ENCODE measurements at regions not wholly inside any gene's neighbourhood (a gene's known extent, or its start where the extent isn't known, plus 50 kb on each side); places are given as distances from the start of the nearest gene placed in this dataset.

DNA sequence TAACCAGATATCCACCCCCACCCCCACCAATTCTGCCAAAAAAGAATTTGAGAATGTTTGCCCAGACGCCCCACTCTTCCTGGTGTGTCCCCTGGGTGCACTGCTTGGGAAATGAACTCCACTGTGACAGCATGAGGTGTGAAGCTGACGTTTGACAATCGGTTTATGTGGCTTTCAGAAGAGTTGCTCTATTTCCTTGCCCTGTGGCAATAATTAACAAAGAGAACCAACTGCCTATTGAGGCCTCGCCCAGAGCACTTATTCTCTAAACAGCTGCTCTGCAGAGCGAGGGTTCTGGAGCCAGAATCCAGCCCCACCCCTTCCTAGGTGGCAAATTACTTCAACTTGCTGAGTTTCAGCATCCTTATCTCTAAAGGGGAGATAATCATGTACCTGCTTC is 115.8 kb upstream of the SIX3 start:
- no peak overlapping the region for H3K4me3 ChIP-seq (ENCODE audit: low read length)
- H3K9me3 ChIP-seq (ENCODE audit: control insufficient read depth, low read depth, low read length) = no peaks in the 10 kb centered on the region
- no peaks in the 10 kb centered on the region for H3K36me3 ChIP-seq (ENCODE audit: control insufficient read depth, insufficient read depth, low read length)
- no peak overlapping the region for H3K27ac ChIP-seq (ENCODE audit: low read length)
- H3K4me1 ChIP-seq (ENCODE audit: control insufficient read depth, insufficient read depth, low read length) = peaks cover 8% of the 10 kb centered on the region
- WGBS (ENCODE audit: insufficient coverage, low lambda C conversion rate) = no CpG with 5 or more reads among the region's 5 CpGs
- peak; percentile 70 to 88 for DNase-seq
- H3K27me3 ChIP-seq (ENCODE audit: control insufficient read depth, insufficient read depth, low read length) = peaks cover 3% of the 10 kb centered on the region

DNA sequence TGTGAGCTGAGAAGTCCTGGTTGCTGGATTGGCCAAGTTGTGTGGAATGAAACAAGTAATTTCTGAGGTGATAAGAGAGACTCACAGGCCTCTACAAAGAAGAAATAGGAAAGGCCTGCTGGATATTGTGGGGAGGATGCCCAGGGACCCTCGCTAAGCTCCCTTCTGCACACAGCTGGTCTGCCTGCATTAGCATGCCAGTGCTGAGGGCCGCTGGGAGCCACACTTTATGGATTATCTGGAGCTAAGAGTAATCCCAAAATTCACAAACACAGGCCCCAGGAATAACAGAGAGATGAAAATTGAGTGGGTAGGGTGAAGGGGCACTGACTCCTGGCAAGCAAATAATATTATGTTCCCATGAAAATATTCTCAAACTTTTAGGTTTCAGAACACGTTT is 114.9 kb upstream of the SIX3 start:
- WGBS (ENCODE audit: insufficient coverage, low lambda C conversion rate) = 100% methylated on average over 1 of the region's 3 CpGs

DNA sequence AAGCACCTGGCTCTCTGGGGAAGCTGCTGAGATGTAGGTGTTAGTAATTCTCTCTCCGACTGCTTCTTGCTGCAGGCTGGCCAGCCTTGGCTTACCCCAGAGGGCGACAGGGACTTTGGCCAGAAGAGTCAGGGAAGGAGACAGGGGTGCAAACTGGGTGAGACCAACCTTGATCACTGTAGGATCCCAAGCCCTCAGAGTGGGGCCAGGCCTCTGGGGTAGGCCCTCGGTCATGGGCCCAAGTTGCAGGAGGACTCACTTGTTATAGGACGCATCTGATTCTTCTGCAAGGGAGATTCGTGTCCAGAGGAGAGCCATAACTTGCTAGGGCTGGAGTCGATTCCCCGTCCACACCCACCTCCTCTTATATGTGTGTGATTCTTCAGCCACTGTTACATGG is 111.7 kb upstream of the SIX3 start:
- Histone ChIP-seq H3K9me3 (ENCODE audit: control insufficient read depth, low read depth, low read length) (no peaks in the 10 kb centered on the region), H3K36me3 (ENCODE audit: control insufficient read depth, insufficient read depth, low read length) (no peaks in the 10 kb centered on the region), H3K27me3 (ENCODE audit: control insufficient read depth, insufficient read depth, low read length) (peaks cover 3% of the 10 kb centered on the region), H3K27ac (ENCODE audit: low read length) (no peak overlapping the region), H3K4me1 (ENCODE audit: control insufficient read depth, insufficient read depth, low read length) (peaks cover 8% of the 10 kb centered on the region), H3K4me3 (ENCODE audit: low read length) (no peak overlapping the region)
- no CpG with 5 or more reads among the region's 7 CpGs for WGBS (ENCODE audit: insufficient coverage, low lambda C conversion rate)
- DNase-seq = no peak

More for the DNA sequence above, 114.9 kb upstream of the SIX3 start:
- Histone ChIP-seq H3K27me3 (ENCODE audit: control insufficient read depth, insufficient read depth, low read length) (peaks cover 6% of the 10 kb centered on the region), H3K27ac (ENCODE audit: low read length) (no peak overlapping the region), H3K4me1 (ENCODE audit: control insufficient read depth, insufficient read depth, low read length) (peaks cover 8% of the 10 kb centered on the region), H3K36me3 (ENCODE audit: control insufficient read depth, insufficient read depth, low read length) (no peaks in the 10 kb centered on the region), H3K4me3 (ENCODE audit: low read length) (no peak overlapping the region), H3K9me3 (ENCODE audit: control insufficient read depth, low read depth, low read length) (no peaks in the 10 kb centered on the region)
- DNase-seq = no peak

DNA sequence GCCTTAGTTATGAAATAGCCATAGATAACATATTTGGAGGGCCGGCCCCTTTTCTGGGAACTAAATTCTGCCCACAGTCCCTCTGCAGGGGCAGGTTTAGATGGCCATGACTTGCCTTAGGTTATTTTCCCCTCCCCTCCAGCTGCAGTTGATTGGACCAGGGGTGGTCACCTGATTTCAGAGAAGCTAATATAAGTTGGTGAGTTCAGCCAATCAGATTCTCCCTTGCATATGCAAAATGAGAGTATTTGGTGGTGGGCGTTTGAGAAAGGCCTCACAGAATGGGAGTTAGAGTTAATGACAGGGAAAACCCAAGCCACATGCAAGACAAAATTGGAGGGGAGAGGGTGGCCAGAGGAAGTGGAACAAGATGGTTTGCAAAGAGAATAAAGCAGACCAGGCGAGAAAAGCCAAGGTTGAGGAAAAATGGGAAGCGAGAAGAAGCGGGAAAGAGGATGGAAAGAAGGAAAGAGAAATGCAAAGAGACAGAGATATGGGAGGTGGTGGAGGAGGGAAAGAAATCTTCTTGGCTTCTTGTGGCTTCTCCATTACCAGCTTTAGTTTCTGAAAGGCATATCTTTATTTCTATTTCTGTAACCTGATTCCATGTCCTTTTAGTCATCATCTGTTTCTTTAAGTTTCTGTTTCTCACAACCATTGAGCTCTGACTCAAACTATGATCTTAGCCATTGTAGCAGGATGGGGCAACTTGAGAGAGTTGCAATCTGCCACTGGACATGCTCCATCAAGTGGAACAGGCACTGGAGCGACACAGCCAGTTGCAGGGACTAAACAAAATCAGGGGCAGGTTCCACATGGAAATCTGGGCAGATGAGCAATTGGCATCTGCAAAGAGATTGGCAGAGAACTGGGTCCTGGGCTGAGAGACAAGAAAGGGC is 108.1 kb upstream of the SIX3 start:
- Histone ChIP-seq H3K4me3 (ENCODE audit: low read length) (no peak overlapping the region), H3K27me3 (ENCODE audit: control insufficient read depth, insufficient read depth, low read length) (peaks cover 3% of the 10 kb centered on the region), H3K9me3 (ENCODE audit: control insufficient read depth, low read depth, low read length) (no peaks in the 10 kb centered on the region), H3K4me1 (ENCODE audit: control insufficient read depth, insufficient read depth, low read length) (no peaks in the 10 kb centered on the region), H3K27ac (ENCODE audit: low read length) (no peak overlapping the region), H3K36me3 (ENCODE audit: control insufficient read depth, insufficient read depth, low read length) (no peaks in the 10 kb centered on the region)
- no peak for DNase-seq
- WGBS (ENCODE audit: insufficient coverage, low lambda C conversion rate) = 75% methylated on average over 4 of the region's 6 CpGs

DNA sequence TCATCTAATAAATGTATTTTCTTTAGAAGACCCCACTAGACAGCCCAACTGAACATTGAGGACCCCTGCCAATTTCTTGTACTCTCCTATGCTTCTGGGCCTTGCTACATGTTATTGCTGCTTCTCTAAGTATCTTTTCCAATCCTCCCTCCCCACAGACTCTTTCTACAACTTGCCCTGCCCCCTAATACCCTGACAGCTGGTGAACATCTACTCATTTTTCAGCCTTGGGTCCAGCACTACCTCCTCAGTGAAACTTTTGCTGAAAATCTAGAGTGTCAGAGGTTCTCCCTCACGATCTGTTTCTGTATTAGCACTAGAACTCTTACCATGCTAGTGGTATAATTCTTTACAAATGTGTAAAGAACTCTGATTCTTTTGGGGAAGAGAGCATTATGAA is 106.8 kb upstream of the SIX3 start:
- Histone ChIP-seq H3K27ac (ENCODE audit: low read length) (no peak overlapping the region), H3K4me1 (ENCODE audit: control insufficient read depth, insufficient read depth, low read length) (peaks cover 3% of the 10 kb centered on the region), H3K27me3 (ENCODE audit: control insufficient read depth, insufficient read depth, low read length) (peaks cover 3% of the 10 kb centered on the region), H3K9me3 (ENCODE audit: control insufficient read depth, low read depth, low read length) (no peaks in the 10 kb centered on the region), H3K4me3 (ENCODE audit: low read length) (no peak overlapping the region), H3K36me3 (ENCODE audit: control insufficient read depth, insufficient read depth, low read length) (no peaks in the 10 kb centered on the region)
- no peak for DNase-seq
- WGBS (ENCODE audit: insufficient coverage, low lambda C conversion rate) = no CpG with 5 or more reads among the region's 1 CpG

DNA sequence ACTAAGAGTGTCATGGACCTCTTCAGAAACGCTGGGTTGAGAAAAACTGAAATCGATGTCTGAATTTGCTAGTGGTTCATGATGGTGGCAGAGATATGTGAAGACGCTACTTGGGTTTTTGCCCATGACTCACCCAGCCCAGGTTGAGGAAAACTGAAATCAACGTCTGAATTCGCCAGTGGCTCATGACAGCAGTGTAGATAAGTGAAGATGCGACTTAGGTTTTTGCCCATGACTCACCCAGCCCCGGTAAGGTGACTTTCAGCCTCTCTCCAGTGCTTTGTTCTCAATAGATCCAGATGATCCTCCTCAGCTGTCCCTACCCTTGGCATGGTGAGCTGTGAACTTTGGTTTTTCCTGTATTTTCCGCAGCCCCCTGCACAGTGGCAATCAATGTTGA is 105.3 kb upstream of the SIX3 start:
- Histone ChIP-seq H3K36me3 (ENCODE audit: control insufficient read depth, insufficient read depth, low read length) (no peaks in the 10 kb centered on the region), H3K9me3 (ENCODE audit: control insufficient read depth, low read depth, low read length) (no peaks in the 10 kb centered on the region), H3K27ac (ENCODE audit: low read length) (no peak overlapping the region), H3K4me1 (ENCODE audit: control insufficient read depth, insufficient read depth, low read length) (peaks cover 6% of the 10 kb centered on the region), H3K27me3 (ENCODE audit: control insufficient read depth, insufficient read depth, low read length) (no peaks in the 10 kb centered on the region), H3K4me3 (ENCODE audit: low read length) (no peak overlapping the region)
- no peak for DNase-seq
- no CpG with 5 or more reads among the region's 8 CpGs for WGBS (ENCODE audit: insufficient coverage, low lambda C conversion rate)

DNA sequence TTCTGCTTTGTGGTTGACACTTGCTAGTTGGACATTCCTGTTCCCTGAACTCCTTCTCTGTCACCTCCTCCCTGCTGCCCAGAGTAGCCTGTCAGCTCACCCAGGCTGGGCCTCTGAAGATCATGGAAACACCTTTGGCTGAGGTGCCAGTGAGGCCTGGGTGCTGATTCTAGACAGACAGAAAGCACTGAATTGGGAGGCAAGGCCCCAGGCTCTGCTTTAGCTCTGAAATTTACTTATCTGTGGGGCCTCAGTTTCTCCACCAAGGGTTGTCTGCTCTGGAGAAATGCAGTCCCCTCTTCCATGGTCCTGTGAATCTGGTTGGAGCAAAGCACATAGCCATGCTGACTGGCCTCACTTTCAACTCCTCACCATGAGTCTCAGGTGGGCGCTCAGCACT is 104.6 kb upstream of the SIX3 start:
- no peaks in the 10 kb centered on the region for H3K27me3 ChIP-seq (ENCODE audit: control insufficient read depth, insufficient read depth, low read length)
- no peaks in the 10 kb centered on the region for H3K9me3 ChIP-seq (ENCODE audit: control insufficient read depth, low read depth, low read length)
- peaks cover 6% of the 10 kb centered on the region for H3K4me1 ChIP-seq (ENCODE audit: control insufficient read depth, insufficient read depth, low read length)
- H3K4me3 ChIP-seq (ENCODE audit: low read length) = no peak overlapping the region
- WGBS (ENCODE audit: insufficient coverage, low lambda C conversion rate) = no CpG with 5 or more reads among the region's 1 CpG
- no peak for DNase-seq
- no peaks in the 10 kb centered on the region for H3K36me3 ChIP-seq (ENCODE audit: control insufficient read depth, insufficient read depth, low read length)
- H3K27ac ChIP-seq (ENCODE audit: low read length) = no peak overlapping the region

DNA sequence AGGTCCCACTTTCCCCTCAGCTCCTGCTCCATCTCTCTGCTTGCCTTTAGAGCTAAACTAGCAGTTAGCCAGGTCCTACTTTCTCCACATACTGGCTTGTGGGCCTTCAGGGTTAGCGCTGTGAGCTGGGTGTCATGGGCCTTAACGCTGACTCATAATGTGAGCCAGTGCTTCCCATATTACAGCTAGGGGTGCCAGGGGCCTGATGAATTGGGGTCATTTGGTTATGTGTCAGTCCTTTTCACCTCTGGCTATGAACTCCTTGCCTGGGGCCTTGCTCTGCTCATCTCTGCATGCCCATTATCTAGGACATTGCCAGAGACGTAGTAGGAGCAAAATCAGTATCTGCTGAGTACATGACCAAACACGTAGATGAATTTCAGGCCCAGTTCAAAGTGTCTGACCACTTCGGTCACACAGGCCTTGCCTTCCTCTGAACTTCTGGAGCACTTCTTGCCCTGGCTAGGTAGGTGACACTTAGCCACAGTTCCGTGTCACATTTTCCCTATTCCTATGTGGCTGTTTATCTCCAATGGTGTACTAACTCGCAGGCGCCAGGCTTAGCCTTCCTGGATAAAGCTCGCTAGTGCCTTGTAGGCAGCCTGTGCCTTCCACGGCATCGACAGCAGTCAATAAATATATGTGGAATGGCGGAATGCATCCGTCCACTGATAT is 103.2 kb upstream of the SIX3 start:
- no peak overlapping the region for H3K27ac ChIP-seq (ENCODE audit: low read length)
- no CpG with 5 or more reads among the region's 13 CpGs for WGBS (ENCODE audit: insufficient coverage, low lambda C conversion rate)
- peaks cover 6% of the 10 kb centered on the region for H3K4me1 ChIP-seq (ENCODE audit: control insufficient read depth, insufficient read depth, low read length)
- peaks cover 2% of the 10 kb centered on the region for H3K27me3 ChIP-seq (ENCODE audit: control insufficient read depth, insufficient read depth, low read length)
- H3K36me3 ChIP-seq (ENCODE audit: control insufficient read depth, insufficient read depth, low read length) = no peaks in the 10 kb centered on the region
- H3K4me3 ChIP-seq (ENCODE audit: low read length) = no peak overlapping the region
- DNase-seq = no peak
- no peaks in the 10 kb centered on the region for H3K9me3 ChIP-seq (ENCODE audit: control insufficient read depth, low read depth, low read length)

DNA sequence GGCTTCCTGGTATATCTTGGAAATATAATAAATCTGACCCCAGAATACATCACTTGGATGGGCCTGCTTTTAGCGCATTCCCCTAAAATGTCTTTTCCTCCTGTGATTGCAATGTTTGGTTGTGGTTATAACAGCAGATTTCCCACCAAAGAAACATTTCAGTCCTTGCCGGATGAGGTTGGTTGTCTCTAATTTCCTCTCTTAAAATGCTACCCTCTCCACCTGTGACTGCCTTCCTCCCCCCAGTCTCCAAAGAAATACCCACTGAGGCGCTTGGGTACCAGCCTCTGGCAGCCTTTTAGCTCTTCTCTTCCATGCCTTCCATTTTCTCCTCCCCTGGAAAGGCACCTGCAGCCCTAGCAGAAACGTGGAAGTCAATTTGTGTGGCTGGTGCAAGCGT is 102.1 kb upstream of the SIX3 start:
- H3K27ac ChIP-seq (ENCODE audit: low read length) = no peak overlapping the region
- H3K4me3 ChIP-seq (ENCODE audit: low read length) = no peak overlapping the region
- no peak for DNase-seq
- 75% methylated on average over 2 of the region's 5 CpGs for WGBS (ENCODE audit: insufficient coverage, low lambda C conversion rate)
- H3K9me3 ChIP-seq (ENCODE audit: control insufficient read depth, low read depth, low read length) = no peaks in the 10 kb centered on the region
- peaks cover 9% of the 10 kb centered on the region for H3K27me3 ChIP-seq (ENCODE audit: control insufficient read depth, insufficient read depth, low read length)
- no peaks in the 10 kb centered on the region for H3K36me3 ChIP-seq (ENCODE audit: control insufficient read depth, insufficient read depth, low read length)
- peaks cover 6% of the 10 kb centered on the region for H3K4me1 ChIP-seq (ENCODE audit: control insufficient read depth, insufficient read depth, low read length)

DNA sequence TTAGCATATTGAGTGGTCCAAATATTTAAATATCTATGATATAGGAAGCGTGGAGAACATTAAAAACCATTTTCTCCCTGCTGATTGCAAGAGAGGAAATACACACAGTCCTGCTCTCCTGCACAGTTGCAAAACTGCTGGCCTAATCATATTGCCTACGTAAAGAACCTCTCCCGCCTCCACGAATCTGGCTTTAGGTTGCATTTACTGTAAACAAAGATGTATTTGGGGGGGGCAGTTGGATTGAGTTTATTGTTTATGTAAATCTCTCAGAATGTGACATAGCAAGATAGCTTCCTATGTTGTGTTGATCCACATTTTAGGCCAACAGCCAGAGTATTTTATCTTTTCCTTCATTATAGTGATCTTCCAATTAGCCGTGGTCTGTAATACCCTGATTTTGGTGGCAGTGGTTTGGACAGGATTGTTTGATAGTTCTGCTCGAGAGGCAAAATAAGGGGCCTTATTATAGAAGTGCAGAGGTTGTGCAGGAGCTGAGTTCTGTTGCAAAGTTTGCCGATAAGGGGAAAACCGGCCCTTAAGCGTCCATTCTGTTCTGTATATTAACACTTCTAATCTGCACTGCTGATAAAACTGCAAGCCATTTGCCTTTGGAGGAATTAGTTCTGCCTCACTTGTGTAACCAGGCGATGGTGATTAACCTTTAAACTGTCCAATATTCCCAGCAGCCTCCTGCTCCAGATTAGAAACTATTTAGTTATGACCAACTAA is 101.6 kb upstream of the SIX3 start:
- Histone ChIP-seq H3K36me3 (ENCODE audit: control insufficient read depth, insufficient read depth, low read length) (no peaks in the 10 kb centered on the region), H3K27ac (ENCODE audit: low read length) (no peak overlapping the region), H3K27me3 (ENCODE audit: control insufficient read depth, insufficient read depth, low read length) (peaks cover 13% of the 10 kb centered on the region), H3K4me1 (ENCODE audit: control insufficient read depth, insufficient read depth, low read length) (peaks cover 6% of the 10 kb centered on the region), H3K9me3 (ENCODE audit: control insufficient read depth, low read depth, low read length) (no peaks in the 10 kb centered on the region), H3K4me3 (ENCODE audit: low read length) (no peak overlapping the region)
- peak; percentile 20 to 50 for DNase-seq
- WGBS (ENCODE audit: insufficient coverage, low lambda C conversion rate) = 50% methylated on average over 1 of the region's 10 CpGs

All from large intestine (tissue), 3 donors.